Non-pigmented ciliary epithelial cell (primary cell): ENCODE measurements at regions not wholly inside any gene's neighbourhood (a gene's known extent, or its start where the extent isn't known, plus 50 kb on each side); places are given as distances from the start of the nearest gene placed in this dataset.
"Not testable (repeated sequence)": the region's sequence is repeated elsewhere in the genome, so short reads cannot be mapped to it uniquely, and the experiment has no call there.

Experiments
- DNase-seq: peaks from one replicate; pipeline ENCODE4 v3.0.0-alpha.2; 2010; ENCODE audit warnings: low read depth

DNA sequence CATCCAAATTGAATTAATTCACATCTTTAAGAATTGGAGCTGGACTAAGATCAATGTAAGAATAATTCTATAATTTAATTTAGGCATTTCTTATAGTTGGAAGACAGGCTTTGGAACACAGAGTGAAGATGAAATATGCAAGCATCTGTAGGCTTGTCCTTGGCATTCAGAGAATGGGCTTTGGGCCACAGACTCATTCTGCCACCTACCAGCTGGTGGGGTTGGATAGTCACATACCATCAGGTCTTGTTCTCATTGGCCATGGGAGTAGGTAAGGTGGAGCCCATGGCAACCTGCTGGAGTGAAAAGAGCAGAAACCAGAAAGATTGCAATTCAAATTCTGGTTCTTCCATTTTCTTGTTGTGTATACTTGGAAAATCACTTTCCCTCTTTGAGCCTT lies 300.3 kb downstream of the CYRIA start:
- DNase-seq, result no peak

DNA sequence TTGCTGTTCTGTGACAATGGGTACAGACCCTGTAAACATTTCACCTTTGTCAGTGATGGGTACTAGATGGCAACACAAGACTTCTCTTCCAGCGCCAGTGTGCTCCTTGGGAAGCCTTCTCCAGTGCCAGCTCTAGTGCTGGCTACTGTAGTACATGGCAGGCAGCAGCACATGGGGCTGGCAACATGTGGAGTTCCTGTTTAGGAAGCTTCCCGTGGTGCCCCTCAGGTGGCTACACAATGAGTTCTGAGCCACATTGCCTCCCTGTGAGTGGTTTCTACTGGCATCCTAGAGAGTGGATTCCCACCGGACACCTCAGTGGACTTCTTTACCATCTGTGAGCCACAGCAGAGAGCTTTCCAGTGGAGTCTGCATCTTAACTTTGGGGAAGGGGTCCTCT lies 302.1 kb downstream of the CYRIA start:
- no peak for DNase-seq

DNA sequence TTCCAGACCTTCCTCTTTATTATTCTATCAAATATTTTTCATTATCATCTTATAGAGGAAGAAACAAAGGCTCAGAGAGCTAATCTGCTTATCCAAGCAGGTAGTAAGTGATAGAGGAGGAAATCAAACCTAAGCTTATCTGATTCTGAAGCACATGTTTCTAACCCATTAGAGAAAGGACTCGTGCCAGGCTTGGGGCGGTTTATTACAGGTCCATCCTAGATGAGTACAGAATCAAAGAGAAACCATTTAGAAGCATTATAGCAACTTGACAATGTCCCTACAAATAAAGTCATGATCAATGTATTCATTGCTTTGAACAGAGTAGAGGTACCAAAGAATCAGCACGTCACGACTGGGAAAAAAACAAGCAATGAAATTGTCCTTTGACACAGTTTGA lies 303.0 kb downstream of the CYRIA start:
- DNase-seq, result no peak

DNA sequence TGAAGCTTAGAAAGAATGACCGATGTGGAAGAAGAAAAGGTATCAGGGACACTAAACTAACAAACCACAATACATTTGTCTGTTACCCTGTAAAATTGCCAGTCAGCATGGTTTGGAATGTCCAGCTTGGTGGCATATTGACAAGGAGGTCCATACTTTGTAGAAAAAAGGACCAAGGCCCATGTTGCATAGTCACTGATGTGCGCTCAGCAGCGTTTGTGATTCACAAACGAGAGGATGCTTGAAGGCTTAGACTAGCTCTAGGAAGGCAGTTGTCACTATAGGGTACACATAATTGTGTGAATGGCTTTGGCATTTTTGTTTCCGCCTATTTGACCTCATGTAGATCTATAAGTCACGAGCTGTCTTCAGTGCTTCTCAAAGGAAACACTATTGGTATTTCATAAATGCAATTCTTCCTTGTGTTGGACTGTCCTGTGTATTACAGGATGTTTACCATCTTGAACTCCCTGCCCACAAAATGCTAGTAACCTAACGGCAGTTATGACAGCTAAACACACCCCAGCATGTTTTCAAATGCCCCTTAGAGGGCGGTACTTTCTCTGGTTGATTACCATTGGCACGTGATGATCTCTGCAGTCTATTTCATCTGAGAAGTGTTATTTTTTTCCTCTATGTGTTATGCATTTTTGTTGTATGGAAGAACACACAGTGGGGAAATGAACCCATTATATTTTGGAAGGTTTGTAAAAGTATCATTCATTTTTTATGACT lies 304.2 kb downstream of the CYRIA start:
- DNase-seq, result no peak

DNA sequence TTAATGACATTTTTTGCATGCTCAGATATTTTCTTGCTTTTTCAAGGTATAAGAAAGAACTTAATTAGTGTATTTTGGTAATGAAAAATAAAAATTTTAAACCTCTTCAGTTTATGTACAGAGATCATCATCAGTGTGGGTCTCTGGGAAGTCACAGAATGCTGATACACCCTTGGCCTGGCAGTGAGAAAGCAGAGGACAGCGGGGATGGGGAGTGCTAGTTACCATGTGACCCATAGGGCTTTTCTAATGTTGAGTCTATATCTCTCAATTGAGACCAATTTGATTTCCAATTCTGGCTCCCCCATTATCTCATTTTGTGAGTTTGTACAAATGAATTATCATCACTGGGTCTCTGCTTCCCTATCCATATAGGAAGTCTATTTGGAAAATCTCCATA lies 305.7 kb downstream of the CYRIA start:
- no peak for DNase-seq

DNA sequence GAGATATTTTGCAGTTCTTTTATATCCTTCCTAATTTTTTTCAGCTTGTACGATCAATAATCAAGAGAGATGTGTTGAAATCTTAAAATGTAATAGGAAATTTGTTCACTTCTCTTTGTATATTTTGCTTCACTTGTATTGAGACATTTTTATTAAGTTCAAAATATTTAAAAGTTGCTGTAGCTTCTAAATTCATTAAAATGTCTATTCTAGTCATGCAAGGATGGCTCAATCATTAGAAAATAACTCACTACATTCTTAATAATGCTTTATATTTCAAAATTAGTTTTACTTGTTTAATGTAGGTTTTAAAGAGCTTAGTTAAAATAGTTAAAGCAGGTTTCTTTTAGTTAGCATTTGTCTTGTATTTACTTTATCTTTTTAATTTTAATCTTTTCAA lies 308.4 kb downstream of the CYRIA start:
- no peak for DNase-seq

DNA sequence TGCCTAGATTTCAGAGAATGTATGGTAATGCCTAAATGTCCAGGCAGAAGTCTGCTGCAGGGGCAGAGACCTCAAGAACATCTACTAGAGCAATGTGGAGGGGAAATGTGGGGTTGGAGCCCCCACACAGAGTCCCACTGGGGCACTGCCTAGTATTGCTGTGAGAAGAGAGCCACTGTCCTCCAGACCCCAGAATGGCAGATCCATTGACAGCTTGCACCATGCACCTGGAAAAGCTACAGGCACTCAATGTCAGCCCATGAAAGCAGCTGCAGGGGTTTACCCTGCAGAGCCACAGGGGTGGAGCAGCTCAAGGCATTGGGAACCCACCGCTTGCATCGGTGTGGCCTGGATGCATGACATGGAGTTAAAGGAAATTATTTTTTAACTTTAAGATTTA lies 314.1 kb downstream of the CYRIA start:
- no peak for DNase-seq

DNA sequence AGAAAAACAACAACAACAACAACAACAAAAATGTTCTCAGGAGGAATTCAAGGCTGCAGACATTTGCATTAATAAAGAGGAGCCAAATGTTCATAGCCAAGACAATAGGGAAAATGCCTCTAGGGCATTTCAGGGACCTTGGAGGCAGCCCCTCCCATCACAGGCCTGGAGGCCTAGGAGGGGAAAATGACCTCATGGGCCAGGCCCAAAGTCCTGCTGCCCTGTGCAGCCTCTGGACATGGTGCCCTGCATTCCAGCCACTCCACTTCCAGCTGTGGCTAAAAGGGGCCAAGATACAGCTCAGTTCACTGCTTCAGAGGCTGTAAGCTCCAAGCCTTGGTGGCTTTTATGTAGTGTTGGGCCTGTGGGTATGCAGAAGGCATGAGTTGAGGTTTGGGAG lies 314.5 kb downstream of the CYRIA start:
- no peak for DNase-seq

DNA sequence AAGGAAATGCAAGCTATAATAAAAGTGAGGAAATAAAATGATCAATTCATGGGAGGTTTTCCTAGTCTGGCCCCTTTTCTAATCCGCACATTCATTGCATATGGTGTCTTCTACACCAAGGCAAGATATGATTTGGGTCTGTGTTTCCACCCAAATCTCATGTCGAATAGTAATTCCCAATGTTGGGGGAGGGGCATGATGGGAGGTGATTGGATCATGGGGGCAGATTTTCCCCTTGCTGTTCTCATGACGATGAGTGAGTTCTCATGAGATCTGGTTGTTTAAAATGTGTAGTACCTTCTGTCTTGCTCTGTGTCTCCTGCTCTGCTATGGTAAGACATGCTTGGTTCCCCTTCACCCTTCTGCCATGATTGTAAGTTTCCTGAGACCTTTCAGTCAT lies 315.4 kb downstream of the CYRIA start:
- no peak for DNase-seq

DNA sequence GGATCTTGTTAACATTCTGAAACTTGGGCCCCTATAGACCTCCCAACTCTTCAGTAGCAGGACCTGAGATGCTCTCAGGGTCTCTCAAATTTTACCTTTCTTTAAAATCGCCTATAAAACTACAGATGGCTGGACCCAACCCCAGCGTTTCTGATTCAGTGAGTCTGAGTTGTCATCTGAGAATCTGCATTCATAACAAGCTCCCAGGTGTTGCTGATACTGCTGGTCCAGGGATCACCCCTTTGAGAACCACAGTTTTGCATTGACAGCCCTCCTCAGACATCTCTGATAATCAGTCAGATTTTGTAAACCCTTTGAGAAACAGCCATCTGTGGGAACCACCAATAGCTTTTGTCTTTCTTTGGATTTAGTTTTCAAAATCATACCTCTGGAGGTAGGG lies 315.8 kb downstream of the CYRIA start:
- DNase-seq, result no peak

DNA sequence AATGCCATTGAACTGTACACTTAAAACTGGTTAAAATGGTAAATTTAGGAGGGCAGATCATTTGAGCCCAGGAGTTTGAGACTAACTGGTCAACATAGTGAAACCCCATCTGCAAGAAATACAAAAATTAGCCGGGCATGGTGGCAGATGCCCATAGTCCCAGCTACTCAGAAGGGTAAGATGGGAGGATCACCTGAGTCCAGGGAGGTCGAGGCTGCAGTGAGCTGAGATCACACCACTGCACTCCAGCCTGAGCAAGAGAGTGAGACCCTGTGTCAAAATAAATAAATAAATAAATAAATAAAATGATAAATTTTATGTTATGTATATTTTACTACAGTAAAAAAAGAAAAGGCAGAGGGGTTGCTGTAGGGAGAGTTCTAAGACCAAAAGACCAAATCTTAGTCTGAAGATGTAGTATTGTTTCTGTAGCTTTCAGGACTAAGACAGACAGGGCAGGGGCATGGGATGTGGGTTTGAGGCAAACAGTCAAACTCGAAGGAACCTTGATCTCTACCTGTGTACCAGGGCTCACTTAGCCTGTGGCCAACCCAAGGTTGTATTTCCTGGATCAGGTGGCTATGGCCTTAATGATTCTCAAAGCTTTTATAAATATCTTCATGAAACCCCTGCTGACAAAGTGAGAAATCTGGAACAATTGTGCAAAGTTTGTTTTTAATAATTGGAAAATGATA lies 316.7 kb downstream of the CYRIA start:
- DNase-seq, result no peak

DNA sequence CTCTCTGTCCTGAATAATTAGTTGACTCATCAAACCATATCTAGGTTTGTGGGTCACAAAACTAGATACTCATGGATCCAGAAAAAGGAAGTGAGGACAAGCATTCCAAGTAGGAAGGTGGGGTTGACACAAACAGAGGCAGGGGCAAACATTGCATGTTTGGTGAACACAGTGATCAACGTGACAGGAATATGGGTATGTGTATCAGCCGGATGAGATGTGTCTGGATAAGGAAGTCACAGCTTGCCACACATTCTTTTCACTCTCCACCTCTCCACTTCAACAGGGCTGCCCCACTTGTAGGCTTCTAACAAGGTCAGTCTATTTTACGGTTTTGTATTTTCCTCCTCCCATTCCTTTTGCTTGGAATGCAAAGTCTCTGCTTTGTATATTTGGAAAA lies 319.0 kb downstream of the CYRIA start:
- DNase-seq, result no peak

DNA sequence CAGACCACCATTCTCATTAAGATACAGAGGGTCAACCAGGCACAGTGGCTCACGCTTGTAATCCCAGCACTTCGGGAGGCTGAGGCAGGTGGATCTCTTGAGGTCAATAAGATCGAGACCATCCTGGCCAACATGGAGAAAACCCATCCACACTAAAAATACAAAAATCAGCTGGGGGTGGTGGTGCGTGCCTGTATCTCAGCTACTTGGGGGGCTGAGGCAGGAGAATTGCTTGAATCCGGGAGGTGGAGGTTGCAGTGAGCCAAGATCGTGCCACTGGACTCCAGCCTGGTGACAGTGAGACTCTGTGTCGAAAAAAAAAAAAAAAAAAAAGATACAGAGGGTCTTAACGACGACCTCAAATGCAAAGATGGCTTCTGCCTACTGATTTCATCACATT lies 320.4 kb downstream of the CYRIA start:
- not testable (repeated sequence) for DNase-seq

DNA sequence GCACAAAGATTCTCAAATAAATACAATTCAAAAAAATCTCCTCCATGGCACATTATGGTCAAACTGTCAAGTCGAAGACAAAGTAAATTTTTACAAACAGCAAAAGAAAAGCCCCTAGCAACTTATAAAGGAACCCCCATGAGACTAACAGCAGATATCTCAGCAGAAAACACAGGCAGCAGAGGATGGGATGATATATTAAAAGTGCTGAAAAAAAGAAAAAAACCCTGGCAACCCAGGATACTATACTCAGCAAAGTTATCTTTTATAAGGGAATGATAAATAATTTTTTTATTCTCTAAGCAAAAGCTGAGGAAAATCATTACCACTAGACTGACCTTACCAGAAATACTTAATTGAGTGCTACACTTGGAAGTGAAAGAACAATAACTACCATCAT lies 326.4 kb downstream of the CYRIA start:
- no peak for DNase-seq

DNA sequence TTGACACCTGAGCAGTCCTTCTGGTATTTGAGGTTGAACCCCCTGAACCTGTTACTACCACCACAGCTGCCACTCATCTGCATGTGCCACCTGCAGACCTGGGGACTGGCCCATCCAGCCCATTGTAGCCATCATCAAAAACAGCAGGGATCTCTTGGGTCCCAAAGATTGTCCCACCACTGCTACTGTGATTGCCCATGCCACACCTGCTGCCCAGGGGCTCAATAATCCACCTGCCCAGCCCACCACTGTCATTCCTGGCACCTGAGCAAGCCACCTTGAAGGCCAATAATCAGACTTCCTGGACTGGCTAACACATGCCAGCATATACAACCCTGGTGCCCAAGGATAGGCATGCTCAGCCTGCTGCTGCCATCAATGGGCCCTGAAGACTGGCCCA lies 327.6 kb downstream of the CYRIA start:
- DNase-seq, result no peak

DNA sequence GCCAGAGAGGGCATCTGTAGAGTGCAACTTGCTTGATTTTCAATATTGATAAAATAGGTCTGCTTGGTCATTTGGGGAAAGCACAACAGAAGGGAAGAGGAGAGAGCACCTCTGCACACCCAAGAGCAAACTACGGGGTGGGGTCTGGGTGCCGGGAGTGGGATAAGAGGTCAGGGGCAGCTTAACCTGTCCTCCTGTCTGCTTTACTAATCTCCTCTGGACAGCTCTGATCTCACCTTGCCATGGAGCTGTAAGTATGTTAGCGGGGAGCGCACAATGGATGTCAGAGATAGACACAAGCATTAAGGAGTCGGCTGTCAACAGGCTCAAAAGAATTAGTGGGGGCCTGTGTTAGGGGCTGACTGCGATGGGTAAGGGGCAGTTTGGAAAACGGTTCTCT lies 328.7 kb downstream of the CYRIA start:
- DNase-seq, result no peak

DNA sequence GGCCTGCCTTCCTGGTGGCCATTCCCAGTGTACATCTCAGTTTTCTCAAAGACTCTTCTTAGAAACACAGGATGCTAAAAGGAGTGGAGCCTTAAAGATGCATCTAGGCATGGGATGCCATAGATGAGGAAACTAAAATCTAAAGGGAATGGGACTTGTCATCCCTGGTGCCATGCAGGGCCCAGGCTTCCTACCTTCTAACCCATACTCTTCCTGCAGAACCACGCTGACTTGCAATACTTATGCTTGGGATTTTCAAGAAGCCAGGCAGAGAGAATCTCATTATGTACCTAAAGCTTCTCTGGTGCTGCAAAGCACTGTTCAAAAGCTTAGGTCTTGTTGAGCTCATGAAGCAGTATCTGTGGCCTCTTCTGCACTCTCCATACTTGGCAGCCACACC lies 329.1 kb downstream of the CYRIA start:
- DNase-seq, result no peak

DNA sequence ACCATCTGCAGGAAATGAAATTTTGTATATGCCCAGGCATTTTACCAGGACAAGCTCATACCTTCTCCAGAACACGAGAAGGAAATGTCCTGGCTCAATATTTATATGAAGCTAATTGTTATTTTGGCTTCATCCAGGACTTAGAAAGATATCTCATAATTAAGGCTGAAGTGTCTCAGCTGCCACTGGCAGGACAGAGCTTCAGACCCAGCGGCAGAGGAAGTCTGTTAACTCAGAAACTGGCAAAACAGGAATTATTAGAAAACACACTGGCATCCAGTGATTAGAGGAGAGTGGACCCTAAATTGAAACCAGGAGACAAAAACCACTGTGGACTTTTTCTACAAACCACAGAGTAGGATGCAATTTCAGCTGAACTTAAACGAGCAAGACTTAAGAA lies 329.7 kb downstream of the CYRIA start:
- DNase-seq, result no peak

DNA sequence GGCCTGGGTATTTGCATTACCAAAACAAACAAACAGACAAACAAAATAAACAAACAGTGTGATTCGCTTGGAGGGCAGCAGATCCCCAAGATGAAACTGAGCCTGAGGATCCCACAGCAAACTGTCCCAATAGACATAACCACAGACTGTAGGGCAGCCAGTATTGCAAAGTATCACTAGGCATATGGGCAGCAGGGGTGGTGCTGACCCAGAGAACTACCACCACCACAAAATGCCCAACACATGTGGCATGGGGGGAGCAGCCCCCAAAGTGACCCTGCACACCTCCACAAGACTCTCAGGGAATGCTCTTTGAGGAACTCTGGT lies 330.1 kb downstream of the CYRIA start:
- no peak for DNase-seq

DNA sequence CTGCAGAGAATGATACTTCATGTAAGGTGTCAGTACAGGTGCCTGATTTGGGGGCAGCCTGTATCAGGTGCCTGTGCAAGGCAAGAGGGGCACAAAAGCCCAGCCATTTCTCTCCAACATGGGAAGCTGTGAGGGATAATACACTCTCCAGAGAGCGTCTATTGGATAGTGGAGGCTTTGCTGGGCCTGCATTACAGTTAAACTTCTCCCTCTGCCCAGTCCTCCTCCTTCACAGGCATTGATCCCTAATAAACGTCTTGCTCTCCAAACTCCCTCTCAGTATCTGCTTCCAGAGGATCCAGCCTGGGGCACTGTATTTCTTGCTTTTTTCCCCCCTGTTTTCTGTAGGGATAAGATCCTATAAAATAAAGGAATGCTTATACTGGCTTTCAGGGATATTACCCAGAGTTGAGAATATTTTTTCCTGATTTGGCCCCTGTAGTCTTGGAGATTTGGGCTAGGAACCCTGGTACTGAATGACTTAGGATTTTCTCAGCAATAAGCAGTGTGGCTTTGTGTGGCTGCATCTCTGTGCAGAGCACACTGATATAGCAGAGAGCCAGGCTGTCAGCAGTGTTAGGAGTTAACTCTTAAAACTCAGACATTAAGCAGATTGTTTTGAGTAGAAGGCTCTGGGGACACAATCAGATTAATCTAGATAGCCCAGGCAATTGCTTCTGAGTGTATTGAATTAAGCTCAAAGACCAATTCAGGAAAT lies 330.6 kb downstream of the CYRIA start:
- DNase-seq, result no peak

DNA sequence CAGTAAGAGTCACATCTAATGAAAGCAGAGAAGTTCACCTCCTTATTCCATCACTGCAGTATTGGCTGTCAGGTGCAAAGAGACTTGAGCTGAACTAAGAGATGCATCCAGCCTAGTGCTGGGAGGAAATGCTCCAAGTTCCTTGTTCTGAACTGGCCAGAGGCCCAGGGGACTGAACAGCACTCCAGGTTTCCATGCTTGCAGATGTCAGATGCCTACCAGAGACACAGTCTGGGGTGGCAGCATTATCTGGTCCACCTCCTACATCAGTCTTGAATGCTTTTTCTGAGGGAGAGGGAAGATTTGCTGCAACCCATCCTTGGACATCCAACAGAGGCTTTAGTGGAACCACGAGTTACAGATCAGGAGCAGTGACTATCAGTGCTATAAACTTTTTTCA lies 331.3 kb downstream of the CYRIA start:
- no peak for DNase-seq

DNA sequence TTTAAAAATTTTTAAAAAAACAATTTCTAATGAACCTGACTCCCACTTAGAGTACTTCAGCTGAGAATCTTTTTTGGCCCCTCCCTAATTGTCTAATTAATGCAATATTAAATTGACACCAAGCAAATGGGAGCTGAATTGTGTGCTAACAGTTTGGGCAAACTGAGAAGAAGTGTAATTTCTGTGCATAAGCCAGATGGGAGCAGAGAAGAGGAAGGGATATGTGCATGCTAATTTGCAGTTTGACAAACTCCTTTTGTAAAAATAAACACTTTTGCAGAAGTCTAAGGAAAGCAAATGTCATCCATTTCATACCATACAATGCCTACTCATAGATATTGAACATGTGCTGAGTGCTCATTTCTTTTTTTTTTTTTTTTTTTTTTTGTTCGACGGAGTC lies 332.0 kb downstream of the CYRIA start:
- DNase-seq, result no peak

DNA sequence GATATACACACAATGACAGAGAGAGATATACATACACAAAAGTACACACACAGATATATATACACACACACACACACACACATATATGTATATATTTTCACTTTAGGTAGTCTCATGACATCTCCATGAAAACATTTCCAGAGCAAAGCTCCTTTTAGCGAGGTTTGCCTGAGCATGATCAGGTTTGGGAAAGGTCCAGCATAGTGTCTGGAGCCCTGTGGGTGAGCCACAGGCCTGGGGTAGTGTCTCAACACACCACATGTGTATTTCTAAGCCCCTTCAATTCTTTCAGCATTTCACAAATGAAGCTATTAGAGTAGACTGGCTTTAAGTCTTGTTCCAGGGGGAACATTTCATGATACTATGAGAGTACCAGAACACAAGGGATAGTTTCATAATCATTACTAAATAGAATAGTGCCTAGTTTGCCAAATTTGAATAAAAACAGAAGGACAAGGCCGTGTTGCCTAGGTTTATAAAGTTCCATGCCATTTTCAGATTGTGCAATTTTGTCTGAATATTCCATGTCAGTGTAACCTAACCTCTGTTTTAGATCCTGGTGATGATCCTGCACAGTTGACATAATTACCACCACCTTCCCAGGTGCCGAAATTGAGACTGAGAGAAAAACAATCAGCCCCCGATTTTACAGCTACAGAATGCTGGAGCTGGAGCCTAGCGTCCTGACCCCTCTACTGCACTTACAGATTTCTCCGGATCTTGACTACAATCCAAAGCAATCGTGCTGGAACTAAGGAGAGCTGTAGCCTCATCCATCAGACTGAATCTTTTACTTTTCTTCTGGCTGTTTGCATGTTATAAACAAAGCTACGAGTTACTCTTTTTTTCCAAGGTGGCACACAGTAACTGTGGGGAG lies 332.7 kb downstream of the CYRIA start:
- DNase-seq, result no peak
